H1 (cell line): ENCODE measurements at regions not wholly inside any gene's neighbourhood (a gene's known extent, or its start where the extent isn't known, plus 50 kb on each side); places are given as distances from the start of the nearest gene placed in this dataset.

ENCODE experiments used
- CBX5 ChIP-seq: fragments of 300-800, 300-1000 bp; sonication (generic); IDR thresholded peaks from 2 replicates; pipeline ENCODE4 v1.7.1; 2016; ENCODE audit warnings: antibody characterized with exemption, low read length, low read depth
- CEBPB ChIP-seq: IDR thresholded peaks from 2 replicates; pipeline ENCODE4 v1.6.1; 2012; ENCODE audit warnings: low read depth, low read length
- CHD1 ChIP-seq: IDR thresholded peaks from 2 replicates; pipeline ENCODE4 v1.6.1; 2012; ENCODE audit warnings: low read depth, low read length, improper control_type of control experiment
- CTBP2 ChIP-seq: IDR thresholded peaks from 2 replicates; pipeline ENCODE4 v1.7.0; 2011; ENCODE audit warnings: borderline replicate concordance, mild to moderate bottlenecking, moderate library complexity, mixed read lengths, low read length; ENCODE audit not compliant: insufficient read depth, insufficient read length
- EZH2 ChIP-seq: fragments of 200-600 bp; sonication (generic); IDR thresholded peaks from 2 replicates; pipeline ENCODE4 v1.7.1; 2012; ENCODE audit warnings: low read depth, mild to moderate bottlenecking, moderate library complexity, low read length, inconsistent platforms; ENCODE audit not compliant: severe bottlenecking
- FOSL1 ChIP-seq: IDR thresholded peaks from 2 replicates; pipeline ENCODE4 v1.6.1; 2011; ENCODE audit warnings: mild to moderate bottlenecking, low read depth, low read length, moderate library complexity; ENCODE audit not compliant: insufficient read depth
- GABPA ChIP-seq: IDR thresholded peaks from 2 replicates; pipeline ENCODE4 v1.6.1; 2011; ENCODE audit warnings: mild to moderate bottlenecking, low read length, moderate library complexity, borderline replicate concordance; ENCODE audit not compliant: insufficient read depth
- GTF2F1 ChIP-seq: IDR thresholded peaks from 2 replicates; pipeline ENCODE4 v1.6.1; 2012; ENCODE audit warnings: low read depth, low read length, improper control_type of control experiment, borderline replicate concordance
- KDM1A ChIP-seq: fragments of 200-600, 300-600 bp; sonication (generic); IDR thresholded peaks from 2 replicates; pipeline ENCODE4 v1.7.1; 2016; ENCODE audit warnings: mild to moderate bottlenecking, low read length, borderline replicate concordance
- NANOG ChIP-seq: IDR thresholded peaks from 2 replicates; pipeline ENCODE4 v1.6.1; 2011; ENCODE audit warnings: low read length, low read depth, mild to moderate bottlenecking, inconsistent platforms; ENCODE audit not compliant: insufficient read depth, poor library complexity, severe bottlenecking
- POU5F1 ChIP-seq: IDR thresholded peaks from 2 replicates; pipeline ENCODE4 v1.6.1; 2011; ENCODE audit warnings: low read depth, mild to moderate bottlenecking, low read length, moderate library complexity
- RFX5 ChIP-seq: IDR thresholded peaks from 2 replicates; pipeline ENCODE4 v1.6.1; 2011; ENCODE audit warnings: low read depth, low read length, improper control_type of control experiment, borderline replicate concordance
- SP1 ChIP-seq: IDR thresholded peaks from 2 replicates; pipeline ENCODE4 v1.6.1; 2011; ENCODE audit warnings: low read depth, low read length
- SUZ12 ChIP-seq: fragments of 200-600 bp; sonication (generic); IDR thresholded peaks from 2 replicates; pipeline ENCODE4 v1.6.1; 2012; ENCODE audit warnings: mild to moderate bottlenecking, inconsistent platforms, low read length, moderate library complexity, mixed read lengths
- TBP ChIP-seq: IDR thresholded peaks from 2 replicates; pipeline ENCODE4 v1.6.1; 2011; ENCODE audit warnings: low read depth, low read length, improper control_type of control experiment
- ZNF274 ChIP-seq: IDR thresholded peaks from 2 replicates; pipeline ENCODE4 v1.7.0; 2012; ENCODE audit warnings: low read length, borderline replicate concordance; ENCODE audit errors: extremely low read depth
- TF ChIP-seq, protein P1 (sequence below): IDR thresholded peaks from 2 replicates; pipeline ENCODE4 v1.6.1; 2011; ENCODE audit warnings: low read length, improper control_type of control experiment
- TF ChIP-seq, protein P2 (sequence below): IDR thresholded peaks from 2 replicates; pipeline ENCODE4 v1.6.1; 2011; ENCODE audit warnings: low read depth, mild to moderate bottlenecking, low read length; ENCODE audit not compliant: insufficient read depth
- TF ChIP-seq, protein P3 (sequence below): IDR thresholded peaks from 2 replicates; pipeline ENCODE4 v1.6.1; 2012; ENCODE audit warnings: inconsistent platforms

DNA sequence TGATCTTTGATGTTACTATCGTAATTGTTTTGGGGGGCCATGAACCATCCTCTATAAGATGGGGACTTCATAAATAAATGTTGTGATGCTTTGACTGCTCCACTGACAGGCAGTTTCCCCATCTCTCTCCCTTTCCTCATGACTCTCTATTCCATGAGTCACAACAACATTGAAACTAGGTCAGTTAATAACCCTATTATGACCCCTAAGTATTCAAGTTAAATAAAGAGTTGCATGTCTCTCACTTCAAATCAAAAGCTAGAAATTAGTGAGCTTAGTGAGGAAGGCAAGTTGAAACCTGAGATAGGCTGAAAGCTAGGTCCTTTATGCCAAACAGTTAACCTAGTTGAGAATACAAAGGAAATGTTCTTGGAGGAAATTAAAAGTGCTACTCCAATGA, 491.0 kb downstream of the HAO1 start (continued):
- TF ChIP-seq KDM1A, result no peak
- no peak for TF ChIP-seq POU5F1
- TF ChIP-seq SP1, result no peak
- no peak for TF ChIP-seq GABPA
- TF ChIP-seq, protein P1, sequence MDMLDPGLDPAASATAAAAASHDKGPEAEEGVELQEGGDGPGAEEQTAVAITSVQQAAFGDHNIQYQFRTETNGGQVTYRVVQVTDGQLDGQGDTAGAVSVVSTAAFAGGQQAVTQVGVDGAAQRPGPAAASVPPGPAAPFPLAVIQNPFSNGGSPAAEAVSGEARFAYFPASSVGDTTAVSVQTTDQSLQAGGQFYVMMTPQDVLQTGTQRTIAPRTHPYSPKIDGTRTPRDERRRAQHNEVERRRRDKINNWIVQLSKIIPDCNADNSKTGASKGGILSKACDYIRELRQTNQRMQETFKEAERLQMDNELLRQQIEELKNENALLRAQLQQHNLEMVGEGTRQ, result no peak
- no peak for TF ChIP-seq NANOG
- no peak for TF ChIP-seq SUZ12
- TF ChIP-seq CHD1, result no peak
- TF ChIP-seq, protein P2, sequence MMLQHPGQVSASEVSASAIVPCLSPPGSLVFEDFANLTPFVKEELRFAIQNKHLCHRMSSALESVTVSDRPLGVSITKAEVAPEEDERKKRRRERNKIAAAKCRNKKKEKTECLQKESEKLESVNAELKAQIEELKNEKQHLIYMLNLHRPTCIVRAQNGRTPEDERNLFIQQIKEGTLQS, result no peak
- TF ChIP-seq RFX5, result no peak
- TF ChIP-seq, protein P3, sequence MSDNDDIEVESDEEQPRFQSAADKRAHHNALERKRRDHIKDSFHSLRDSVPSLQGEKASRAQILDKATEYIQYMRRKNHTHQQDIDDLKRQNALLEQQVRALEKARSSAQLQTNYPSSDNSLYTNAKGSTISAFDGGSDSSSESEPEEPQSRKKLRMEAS, result no peak
- no peak for TF ChIP-seq GTF2F1
- no peak for TF ChIP-seq CBX5
- TF ChIP-seq CEBPB, result no peak
- TF ChIP-seq TBP, result no peak
- TF ChIP-seq EZH2, result no peak
- no peak for TF ChIP-seq FOSL1
- TF ChIP-seq CTBP2, result no peak
- no peak for TF ChIP-seq ZNF274
